Tibial artery (tissue), 4 donors: ENCODE measurements at regions not wholly inside any gene's neighbourhood (a gene's known extent, or its start where the extent isn't known, plus 50 kb on each side); places are given as distances from the start of the nearest gene placed in this dataset.

Experiments used
- DNase-seq, 2 donors: peaks; one replicate each; pipeline ENCODE4 v3.0.0-alpha.2; 2019
- H3K27ac ChIP-seq, 2 donors: fragments of 200-600 bp; sonication (generic) in 1 of 2; 1 replicate in 1 of 2; 2 replicates in 1 of 2; pipeline ENCODE4 v1.5.1; 2018 to 2019; ENCODE audit warnings: mild to moderate bottlenecking in 1 of 2
- H3K27me3 ChIP-seq, 2 donors: fragments of 200-600 bp; sonication (generic) in 1 of 2; one replicate each; pipeline versions ENCODE4 v1.5.1 to v1.6.0; 2016 to 2019
- H3K36me3 ChIP-seq, 3 donors: fragments of 200-600 bp; sonication (generic) in 2 of 3; one replicate each; pipeline ENCODE4 v1.5.1; 2016 to 2019; ENCODE audit warnings: mild to moderate bottlenecking in 2 of 3
- H3K4me1 ChIP-seq, 4 donors: fragments of 200-600 bp; sonication (generic) in 2 of 4; 1 replicate in 3 of 4; 2 replicates in 1 of 4; pipeline ENCODE4 v1.5.1; 2016 to 2019
- H3K4me3 ChIP-seq, 2 donors: fragments of 200-600 bp; sonication (generic) in 1 of 2; 1 replicate in 1 of 2; 2 replicates in 1 of 2; pipeline ENCODE4 v1.5.1; 2018 to 2019; ENCODE audit warnings: mild to moderate bottlenecking in 2 of 2
- H3K9me3 ChIP-seq, 3 donors: fragments of 200-600 bp; sonication (generic) in 1 of 3; one replicate each; pipeline ENCODE4 v1.5.1; 2016 to 2019
- CTCF ChIP-seq, 2 experiments: fragments of 200-600 bp in 1 of 2; fragments of 450-650 bp in 1 of 2; IDR thresholded peaks; one replicate each; pipeline ENCODE4 v1.5.1; 2017 to 2019; ENCODE audit warnings: antibody characterized with exemption in 2 of 2, mild to moderate bottlenecking in 1 of 2, moderate library complexity in 1 of 2
- intact Hi-C: fragments of 100-400 bp; cut with DNase I; formaldehyde crosslinking; loops from one replicate; pipeline ENCODE4 v1.15.0; 2023; ENCODE audit warnings: low total_unique reads

DNA sequence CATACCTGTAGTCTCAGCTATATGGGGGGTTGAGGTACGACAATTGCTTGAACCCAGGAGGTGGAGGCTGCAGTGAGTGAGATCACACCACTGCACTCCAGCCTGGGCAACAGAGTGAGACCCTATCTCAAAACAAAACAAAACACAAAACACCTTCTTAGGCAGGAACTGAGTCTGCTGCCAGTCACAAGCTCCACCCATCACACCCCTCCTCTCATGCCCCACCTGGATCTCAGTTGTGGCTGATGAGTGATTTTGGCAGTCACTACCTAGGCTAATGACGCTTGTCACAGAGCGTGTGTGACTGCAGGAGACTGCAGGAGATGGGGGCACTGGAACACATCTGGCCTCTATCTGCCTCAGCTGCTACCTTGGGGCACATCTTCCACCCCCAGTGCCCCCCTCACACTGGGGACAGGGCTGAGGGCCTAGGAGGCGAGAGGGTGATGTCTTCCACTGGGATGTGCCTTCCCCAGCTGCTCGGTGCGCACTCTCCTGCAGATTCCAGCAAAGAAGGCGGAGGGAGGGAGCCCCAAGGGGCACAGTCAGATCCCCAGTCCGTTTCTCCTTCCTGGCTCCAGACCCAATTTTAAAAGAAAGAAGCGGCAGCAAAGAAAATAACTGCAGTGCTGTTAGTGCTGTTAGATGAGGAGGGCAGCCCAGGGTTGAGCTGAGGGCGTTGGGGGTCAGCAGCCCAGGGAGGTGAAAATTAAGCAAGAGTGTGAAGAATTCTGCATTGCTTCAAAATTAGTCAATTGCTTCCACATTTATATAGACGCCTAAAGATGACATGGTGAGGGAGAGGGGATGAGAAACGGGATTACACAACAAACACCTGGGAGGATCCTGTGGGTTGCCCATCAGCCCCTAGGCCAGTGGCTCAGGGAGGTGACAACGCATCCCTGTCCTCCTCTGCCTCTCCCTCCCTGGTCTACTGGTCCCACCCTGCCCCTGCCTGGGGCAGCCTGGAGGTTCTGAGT, 143.6 kb upstream of the HAAO start:
- TF ChIP-seq CTCF (IDR thresholded peaks at IDR 0.05), result no peak
- H3K27ac ChIP-seq, result no peak overlapping the region
- no peak overlapping the region for H3K4me3 ChIP-seq
- intact Hi-C loops, result loop anchor here (5.0 kb wide), 1 partner anchor 104 kb away; no protein-coding TSS in a partner anchor
- H3K9me3 ChIP-seq, result no peaks in the 10 kb centered on the region
- H3K4me1 ChIP-seq, result peaks cover 5 to 50% (median 39%) of the 10 kb centered on the region in 4 donors
- peak in 1 of 2 donors; percentile 38 for DNase-seq
- H3K27me3 ChIP-seq, result no peaks in the 10 kb centered on the region
- no peaks in the 10 kb centered on the region for H3K36me3 ChIP-seq

GRCh38 chr2:42934580-42935186, 142.3 kb upstream of the HAAO start:
- Histone ChIP-seq H3K9me3 (no peaks in the 10 kb centered on the region), H3K27ac (no peak overlapping the region), H3K4me3 (no peak overlapping the region), H3K4me1 (peaks cover 11 to 55% (median 48%) of the 10 kb centered on the region in 4 donors), H3K27me3 (no peaks in the 10 kb centered on the region), H3K36me3 (no peaks in the 10 kb centered on the region)
- peak in 1 of 2 donors; percentile 54 for DNase-seq
- TF ChIP-seq CTCF (IDR thresholded peaks at IDR 0.05), result no peak
- intact Hi-C loops, result loop anchor here (5.0 kb wide), 1 partner anchor 102 kb away; no protein-coding TSS in a partner anchor

DNA sequence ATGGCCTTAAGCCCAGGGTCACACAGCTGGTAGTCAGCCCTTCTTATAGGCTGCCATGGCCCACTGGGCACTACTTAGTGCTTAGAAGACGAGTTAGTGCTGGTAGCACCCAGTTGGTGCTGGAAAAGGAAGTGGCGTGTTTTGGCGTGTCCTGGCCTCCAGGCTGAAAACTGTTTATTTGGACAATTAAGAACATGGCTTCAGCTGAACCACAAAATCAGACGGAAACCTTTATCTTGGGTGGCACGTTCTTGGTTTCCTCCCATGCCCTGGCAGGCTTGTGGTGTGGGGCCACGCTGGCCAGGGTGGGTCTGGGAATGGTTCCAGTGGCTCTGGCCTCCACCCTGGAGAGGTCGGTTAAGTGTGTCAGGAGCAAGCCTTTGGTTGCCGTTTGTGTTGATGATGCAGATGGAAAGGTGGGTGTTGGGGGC, 141.5 kb upstream of the HAAO start:
- DNase-seq, result no peak
- Histone ChIP-seq H3K27ac (peak overlapping the region; percentile 85 to 92), H3K4me3 (no peak overlapping the region), H3K4me1 (peaks cover 13 to 55% (median 50%) of the 10 kb centered on the region in 4 donors), H3K27me3 (no peaks in the 10 kb centered on the region), H3K9me3 (no peaks in the 10 kb centered on the region), H3K36me3 (no peaks in the 10 kb centered on the region)
- no peak for TF ChIP-seq CTCF (IDR thresholded peaks at IDR 0.05)
- intact Hi-C loops, result no loop called here

- no peaks in the 10 kb centered on the region for H3K27me3 ChIP-seq
- H3K27ac ChIP-seq, result peak overlapping the region; percentile 85 to 92
- no peaks in the 10 kb centered on the region for H3K9me3 ChIP-seq
- no peak for DNase-seq
- no peak overlapping the region for H3K4me3 ChIP-seq
- intact Hi-C loops, result no loop called here
- H3K4me1 ChIP-seq, result peaks cover 13 to 69% (median 62%) of the 10 kb centered on the region in 4 donors
- TF ChIP-seq CTCF (IDR thresholded peaks at IDR 0.05), result no peak
- no peaks in the 10 kb centered on the region for H3K36me3 ChIP-seq
Measured at GRCh38 chr2:42932271-42933151, 140.1 kb upstream of the HAAO start.

DNA sequence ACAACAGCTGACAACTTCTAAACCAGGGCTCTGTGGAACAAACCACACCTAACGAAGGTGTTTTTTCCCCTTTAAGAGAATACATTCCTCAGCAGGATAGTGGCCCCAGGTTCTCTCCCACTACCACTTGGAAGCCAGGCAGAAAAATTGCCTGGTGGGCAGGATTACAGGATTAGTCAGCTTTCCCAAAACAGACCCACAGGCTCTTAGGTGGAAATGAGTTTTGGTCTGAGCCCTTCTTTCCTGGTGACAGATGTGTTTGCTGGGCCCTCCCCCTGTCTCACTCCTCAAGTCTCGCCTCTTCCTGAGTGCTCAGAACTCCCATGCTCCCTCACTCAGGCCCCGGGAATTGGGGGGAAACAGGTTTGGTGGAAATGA, 139.4 kb upstream of the HAAO start:
- Histone ChIP-seq H3K4me3 (no peak overlapping the region), H3K9me3 (no peaks in the 10 kb centered on the region), H3K4me1 (peaks cover 14 to 76% (median 69%) of the 10 kb centered on the region in 4 donors), H3K27ac (peak overlapping the region; percentile 85 to 92), H3K36me3 (no peaks in the 10 kb centered on the region), H3K27me3 (no peaks in the 10 kb centered on the region)
- intact Hi-C loops, result no loop called here
- DNase-seq, result no peak
- TF ChIP-seq CTCF (IDR thresholded peaks at IDR 0.05), result no peak
